AG04450 (cell line): ENCODE measurements at regions not wholly inside any gene's neighbourhood (a gene's known extent, or its start where the extent isn't known, plus 50 kb on each side); places are given as distances from the start of the nearest gene placed in this dataset.
"Not testable (repeated sequence)": the region's sequence is repeated elsewhere in the genome, so short reads cannot be mapped to it uniquely, and the experiment has no call there.

Experiments
- CTCF ChIA-PET: fragments of 300-600, 350-600 bp; formaldehyde crosslinking; extraction: SDS; loops from one replicate; lab custom pipeline; 2022; ENCODE audit warnings: antibody characterized with exemption, inconsistent platforms; lab: Charles Lee
- POLR2A ChIA-PET: fragments of 350-600 bp; formaldehyde crosslinking; extraction: SDS; loops from one replicate; lab custom pipeline; 2021; ENCODE audit warnings: antibody characterized with exemption, inconsistent platforms; lab: Yijun Ruan, JAX
- DNase-seq: peaks from one replicate; pipeline ENCODE4 v3.0.0-alpha.2; 2011; ENCODE audit warnings: low read depth, low spot score
- H3K27ac ChIP-seq: one replicate; pipeline ENCODE4 v1.5.1; 2012; ENCODE audit warnings: low read depth, low read length, control low read depth
- H3K27me3 ChIP-seq: one replicate; pipeline ENCODE4 v1.6.0; 2012; ENCODE audit warnings: low read length; ENCODE audit not compliant: control insufficient read depth, insufficient read depth
- H3K4me3 ChIP-seq: 2 replicates; pipeline ENCODE4 v1.5.1; 2011; ENCODE audit warnings: mild to moderate bottlenecking, low read depth, low read length, control low read depth
- H3K9me3 ChIP-seq: 2 replicates; pipeline ENCODE4 v1.5.1; 2012; ENCODE audit warnings: low read length; ENCODE audit not compliant: control insufficient read depth, insufficient read depth
- TF ChIP-seq, protein P1 (sequence below): IDR thresholded peaks from 2 replicates; pipeline ENCODE4 v1.5.1; 2011; ENCODE audit warnings: low read depth, low read length, control low read depth, inconsistent platforms

DNA sequence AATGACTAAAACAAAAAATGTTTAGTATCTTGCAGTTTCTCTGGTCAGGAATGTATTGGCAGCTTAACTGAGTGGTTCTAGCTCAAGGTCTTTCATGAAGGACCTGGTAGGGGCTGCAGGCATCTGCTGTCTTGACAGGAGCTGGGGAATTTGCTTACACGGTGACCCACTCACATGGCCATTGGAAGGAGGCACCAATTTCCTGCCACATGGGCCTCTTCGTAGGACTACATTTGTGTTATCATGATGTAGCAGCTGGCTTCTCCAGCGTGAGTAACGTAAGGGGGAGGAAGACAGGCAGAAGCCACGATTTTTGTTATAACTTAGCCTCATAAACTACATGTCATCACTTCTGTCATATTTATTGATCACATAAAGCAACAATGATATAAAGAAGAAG is 376.3 kb downstream of the AMY1C start:
- TF ChIP-seq, protein P1, sequence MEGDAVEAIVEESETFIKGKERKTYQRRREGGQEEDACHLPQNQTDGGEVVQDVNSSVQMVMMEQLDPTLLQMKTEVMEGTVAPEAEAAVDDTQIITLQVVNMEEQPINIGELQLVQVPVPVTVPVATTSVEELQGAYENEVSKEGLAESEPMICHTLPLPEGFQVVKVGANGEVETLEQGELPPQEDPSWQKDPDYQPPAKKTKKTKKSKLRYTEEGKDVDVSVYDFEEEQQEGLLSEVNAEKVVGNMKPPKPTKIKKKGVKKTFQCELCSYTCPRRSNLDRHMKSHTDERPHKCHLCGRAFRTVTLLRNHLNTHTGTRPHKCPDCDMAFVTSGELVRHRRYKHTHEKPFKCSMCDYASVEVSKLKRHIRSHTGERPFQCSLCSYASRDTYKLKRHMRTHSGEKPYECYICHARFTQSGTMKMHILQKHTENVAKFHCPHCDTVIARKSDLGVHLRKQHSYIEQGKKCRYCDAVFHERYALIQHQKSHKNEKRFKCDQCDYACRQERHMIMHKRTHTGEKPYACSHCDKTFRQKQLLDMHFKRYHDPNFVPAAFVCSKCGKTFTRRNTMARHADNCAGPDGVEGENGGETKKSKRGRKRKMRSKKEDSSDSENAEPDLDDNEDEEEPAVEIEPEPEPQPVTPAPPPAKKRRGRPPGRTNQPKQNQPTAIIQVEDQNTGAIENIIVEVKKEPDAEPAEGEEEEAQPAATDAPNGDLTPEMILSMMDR: no peak
- Histone ChIP-seq H3K9me3 (no peaks in the 10 kb centered on the region; the same call in 1 of the 2 replicates), H3K4me3 (no peak overlapping the region), H3K27ac (no peak overlapping the region), H3K27me3 (no peaks in the 10 kb centered on the region)
- POLR2A ChIA-PET: no interaction called here
- CTCF ChIA-PET: no interaction called here
- DNase-seq: no peak

DNA sequence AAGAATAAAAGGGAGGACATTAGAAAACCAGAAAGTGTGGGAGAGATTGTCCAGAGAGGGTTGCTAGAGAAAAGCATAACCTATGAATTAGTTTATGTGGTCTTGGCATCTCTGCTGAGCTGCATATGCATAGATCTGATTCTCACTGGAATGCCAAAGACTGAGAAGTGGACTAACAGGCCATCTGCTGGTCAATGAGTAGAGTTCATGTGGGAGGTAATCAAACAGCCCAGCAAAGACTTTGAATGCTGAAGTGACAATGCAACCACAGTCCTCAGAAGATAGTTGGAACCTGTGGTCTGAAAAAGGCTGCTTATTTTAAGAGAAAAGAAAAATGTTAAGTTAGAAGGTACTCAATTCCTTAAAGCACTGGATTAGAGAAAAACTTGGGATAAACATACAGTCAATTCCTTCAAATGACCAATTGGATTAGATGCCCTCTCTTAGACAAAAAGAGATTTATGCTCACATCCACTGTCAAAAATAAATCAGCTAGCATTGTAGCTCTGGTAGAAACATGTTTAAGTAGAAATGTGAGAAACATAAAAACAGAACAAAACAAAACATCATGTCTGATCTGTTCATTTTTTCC is 382.8 kb downstream of the AMY1C start:
- TF ChIP-seq, protein P1: no peak
- H3K9me3 ChIP-seq: no peaks in the 10 kb centered on the region; the same call in 1 of the 2 replicates
- no peaks in the 10 kb centered on the region for H3K27me3 ChIP-seq
- H3K4me3 ChIP-seq: no peak overlapping the region
- H3K27ac ChIP-seq: no peak overlapping the region
- POLR2A ChIA-PET: no interaction called here
- CTCF ChIA-PET: no interaction called here
- DNase-seq: no peak

DNA sequence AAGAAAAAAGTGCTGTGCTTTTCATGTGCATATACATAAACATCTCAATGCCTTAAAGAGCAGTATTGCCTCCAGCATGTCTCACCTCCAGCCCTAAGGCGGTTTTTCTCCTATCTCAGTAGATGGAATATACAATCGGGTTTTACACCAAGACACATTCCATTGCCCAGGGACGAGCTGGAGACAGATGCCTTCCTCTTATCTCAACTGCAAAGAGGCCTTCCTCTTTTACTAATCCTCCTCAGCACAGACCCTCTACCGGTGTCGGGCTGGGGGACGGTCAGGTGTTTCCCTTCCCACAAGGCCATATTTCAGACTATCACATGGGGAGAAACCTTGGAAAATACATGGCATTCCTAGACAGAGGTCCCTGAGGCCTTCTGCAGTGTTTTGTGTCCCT is 385.3 kb downstream of the AMY1C start:
- POLR2A ChIA-PET, CTCF ChIA-PET: not testable (repeated sequence)

DNA sequence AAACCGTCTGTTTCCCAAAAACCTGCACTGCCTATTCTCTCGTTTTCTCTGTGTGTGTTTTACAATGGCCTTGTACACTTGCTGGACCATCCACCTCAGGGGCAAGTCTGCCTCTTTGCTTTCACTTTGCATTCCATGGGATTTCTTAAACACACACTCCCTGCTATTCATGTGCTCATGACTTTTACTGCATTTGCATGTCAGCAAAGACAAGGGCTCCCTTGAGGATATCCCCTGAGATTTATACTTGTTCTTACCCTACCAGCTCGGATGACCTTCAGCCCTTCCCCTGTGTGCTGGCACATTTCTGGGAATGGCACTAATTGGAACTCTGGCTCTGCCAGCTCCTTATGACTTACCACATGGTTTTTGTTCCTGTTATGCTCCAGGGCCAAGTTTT is 386.9 kb downstream of the AMY1C start:
- Histone ChIP-seq H3K4me3 (no peak overlapping the region), H3K27me3 (no peaks in the 10 kb centered on the region), H3K9me3 (peaks cover 4% of the 10 kb centered on the region; the same call in 1 of the 2 replicates), H3K27ac (no peak overlapping the region)
- ChIA-PET CTCF (no interaction called here), POLR2A (no interaction called here)
- DNase-seq: no peak
- TF ChIP-seq, protein P1: no peak

More for the DNA sequence above, 385.3 kb downstream of the AMY1C start:
- not testable (repeated sequence) for H3K9me3 ChIP-seq, DNase-seq, H3K27ac ChIP-seq, H3K27me3 ChIP-seq, H3K4me3 ChIP-seq

DNA sequence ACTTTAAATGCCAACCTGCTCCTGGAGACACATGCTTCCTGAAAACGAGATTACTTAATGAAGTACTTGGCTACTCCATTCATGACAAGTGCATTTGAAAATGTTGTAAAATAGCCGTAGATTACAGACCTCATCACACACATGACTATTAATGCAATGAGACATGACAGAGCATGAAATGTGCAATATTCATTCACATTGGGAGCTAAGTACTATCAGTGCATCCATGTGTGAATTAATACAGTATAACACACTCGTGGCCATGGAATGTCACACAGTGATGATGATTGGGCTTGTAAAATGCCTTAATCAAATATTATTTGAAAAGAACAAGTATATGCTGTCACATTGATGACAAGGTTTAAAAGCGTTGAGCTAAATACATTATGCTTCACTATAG is 407.0 kb downstream of the AMY1C start:
- H3K4me3 ChIP-seq: no peak overlapping the region
- TF ChIP-seq, protein P1: no peak
- no peaks in the 10 kb centered on the region for H3K27me3 ChIP-seq
- no peak overlapping the region for H3K27ac ChIP-seq
- CTCF ChIA-PET: no interaction called here
- POLR2A ChIA-PET: no interaction called here
- peaks cover 12% of the 10 kb centered on the region for H3K9me3 ChIP-seq
- DNase-seq: no peak
